Ovary (tissue), 3 donors: ENCODE measurements at regions not wholly inside any gene's neighbourhood (a gene's known extent, or its start where the extent isn't known, plus 50 kb on each side); places are given as distances from the start of the nearest gene placed in this dataset.

Experiments
- CTCF ChIP-seq, 3 donors: fragments of 450-650 bp in 2 of 3; fragments of 200-600 bp in 1 of 3; IDR thresholded peaks; one replicate each; pipeline versions ENCODE4 v1.5.1 to v1.8.0; 2016 to 2022; ENCODE audit warnings: antibody characterized with exemption in 3 of 3, mild to moderate bottlenecking in 1 of 3
- POLR2A ChIP-seq: fragments of 450-650 bp; IDR thresholded peaks from one replicate; pipeline ENCODE4 v1.6.1; 2017; ENCODE audit warnings: antibody characterized with exemption, mild to moderate bottlenecking, moderate library complexity
- donor health status: DM: no; HTN: no; CAD: no.

- no peak for TF ChIP-seq POLR2A
- TF ChIP-seq CTCF (IDR thresholded peaks at IDR 0.05), result no peak
Measured at GRCh38 chr13:83386609-83387008, 495.7 kb downstream of the SLITRK1 start.
